SK-N-SH treated with all-trans-retinoic acid at 6 μM for 48 hours (cell line): ENCODE measurements at regions not wholly inside any gene's neighbourhood (a gene's known extent, or its start where the extent isn't known, plus 50 kb on each side); places are given as distances from the start of the nearest gene placed in this dataset.

Source experiments
- ATAC-seq: fragments of 200-7000 bp; cut with Tn5 transposase; 3 replicates; pipeline ENCODE4 v1.9.1; 2020; ENCODE audit warnings: mild to moderate bottlenecking, moderate library complexity
- ARNTL ChIP-seq: fragments of 450-650 bp; formaldehyde crosslinking; IDR thresholded peaks from 2 replicates; pipeline ENCODE4 v1.5.0; 2020; ENCODE audit warnings: low read depth, mild to moderate bottlenecking, moderate library complexity, borderline replicate concordance
- BACH2 ChIP-seq: fragments of 250-450 bp; sonication (Bioruptor Pico); IDR thresholded peaks from 2 replicates; pipeline ENCODE4 v1.9.0; 2021; ENCODE audit warnings: mild to moderate bottlenecking, borderline replicate concordance
- CSDC2 ChIP-seq: fragments of 250-450 bp; sonication (Bioruptor Pico); IDR thresholded peaks from 2 replicates; pipeline ENCODE4 v1.5.0; 2020; ENCODE audit warnings: mild to moderate bottlenecking, moderate library complexity
- CSRNP3 ChIP-seq: fragments of 250-450 bp; sonication (Bioruptor Pico); IDR thresholded peaks from 2 replicates; pipeline ENCODE4 v1.5.1; 2021; ENCODE audit warnings: mild to moderate bottlenecking, moderate library complexity
- ESRRG ChIP-seq: fragments of 250-450 bp; sonication (Bioruptor Pico); IDR thresholded peaks from 2 replicates; pipeline ENCODE4 v1.6.1; 2021; ENCODE audit warnings: mild to moderate bottlenecking
- GLIS3 ChIP-seq: fragments of 250-450 bp; sonication (Bioruptor Pico); IDR thresholded peaks from 2 replicates; pipeline ENCODE4 v1.5.0; 2020; ENCODE audit warnings: mild to moderate bottlenecking, moderate library complexity
- ISL1 ChIP-seq: fragments of 250-450 bp; sonication (Bioruptor Pico); IDR thresholded peaks from 2 replicates; pipeline ENCODE4 v2.1.2; 2022; ENCODE audit warnings: mild to moderate bottlenecking, moderate library complexity
- OSR1 ChIP-seq: fragments of 250-450 bp; sonication (Bioruptor Pico); IDR thresholded peaks from 2 replicates; pipeline ENCODE4 v1.8.0; 2022; ENCODE audit warnings: moderate library complexity, mild to moderate bottlenecking, inconsistent platforms
- PATZ1 ChIP-seq: fragments of 250-450 bp; sonication (Bioruptor Pico); IDR thresholded peaks from 2 replicates; pipeline ENCODE4 v1.8.0; 2020; ENCODE audit warnings: mild to moderate bottlenecking, moderate library complexity, borderline replicate concordance
- POU6F1 ChIP-seq: fragments of 250-450 bp; sonication (Bioruptor Pico); IDR thresholded peaks from 2 replicates; pipeline ENCODE4 v1.8.0; 2021; ENCODE audit warnings: low read depth, mild to moderate bottlenecking, moderate library complexity, borderline replicate concordance
- PPARA ChIP-seq: fragments of 250-450 bp; sonication (Bioruptor Pico); IDR thresholded peaks from 2 replicates; pipeline ENCODE4 v1.5.0; 2020; ENCODE audit warnings: mild to moderate bottlenecking, borderline replicate concordance
- RARB ChIP-seq: fragments of 250-450 bp; sonication (Bioruptor Pico); IDR thresholded peaks from 2 replicates; pipeline ENCODE4 v1.8.0; 2021; ENCODE audit warnings: mild to moderate bottlenecking, moderate library complexity
- SNAI2 ChIP-seq: fragments of 250-450 bp; sonication (Bioruptor Pico); IDR thresholded peaks from 2 replicates; pipeline ENCODE4 v1.5.0; 2020; ENCODE audit warnings: mild to moderate bottlenecking, moderate library complexity
- TCF4 ChIP-seq: fragments of 250-450 bp; sonication (Bioruptor Pico); IDR thresholded peaks from 2 replicates; pipeline ENCODE4 v1.8.0; 2021; ENCODE audit warnings: mild to moderate bottlenecking, moderate library complexity, borderline replicate concordance
- TOX ChIP-seq: fragments of 250-450 bp; sonication (Bioruptor Pico); IDR thresholded peaks from 2 replicates; pipeline ENCODE4 v1.8.0; 2021; ENCODE audit warnings: mild to moderate bottlenecking, moderate library complexity, borderline replicate concordance
- ZC3H10 ChIP-seq: fragments of 250-450 bp; sonication (Bioruptor Pico); IDR thresholded peaks from 2 replicates; pipeline ENCODE4 v1.5.1; 2021; ENCODE audit warnings: mild to moderate bottlenecking, moderate library complexity
- ZFP3 ChIP-seq: fragments of 250-450 bp; sonication (Bioruptor Pico); IDR thresholded peaks from 2 replicates; pipeline ENCODE4 v1.5.0; 2020; ENCODE audit warnings: mild to moderate bottlenecking, moderate library complexity
- ZFP30 ChIP-seq: fragments of 450-650 bp; formaldehyde crosslinking; IDR thresholded peaks from 2 replicates; pipeline ENCODE4 v1.5.0; 2022; ENCODE audit warnings: mild to moderate bottlenecking, moderate library complexity
- ZNF565 ChIP-seq: fragments of 450-650 bp; formaldehyde crosslinking; conservative IDR thresholded peaks from 2 replicates; pipeline ENCODE4 v1.5.0; 2020; ENCODE audit warnings: low read depth, mild to moderate bottlenecking, moderate library complexity
- ZNF70 ChIP-seq: fragments of 450-650 bp; formaldehyde crosslinking; IDR thresholded peaks from 2 replicates; pipeline ENCODE4 v1.5.0; 2020; ENCODE audit warnings: mild to moderate bottlenecking, moderate library complexity
- ZNF8 ChIP-seq: fragments of 450-650 bp; formaldehyde crosslinking; IDR thresholded peaks from 2 replicates; pipeline ENCODE4 v1.5.0; 2020; ENCODE audit warnings: mild to moderate bottlenecking, moderate library complexity

GRCh38 chr3:110139048-110139447, 801.7 kb upstream of the DPPA4 start:
- ATAC-seq: no peak
- TF ChIP-seq ZNF8 (CRISPR knock-in tag) (no peak), ZC3H10 (no peak), CSDC2 (CRISPR knock-in tag) (no peak), SNAI2 (no peak), PPARA (CRISPR knock-in tag) (no peak), TCF4 (CRISPR knock-in tag) (no peak), PATZ1 (no peak), BACH2 (no peak), POU6F1 (CRISPR knock-in tag) (no peak), ZFP3 (no peak), ISL1 (CRISPR knock-in tag) (no peak), ARNTL (no peak), ESRRG (CRISPR knock-in tag) (no peak), RARB (CRISPR knock-in tag) (no peak), GLIS3 (CRISPR knock-in tag) (no peak), CSRNP3 (no peak), ZNF565 (CRISPR knock-in tag) (no peak), ZFP30 (CRISPR knock-in tag) (no peak)

GRCh38 chr3:110139821-110140220, 802.5 kb upstream of the DPPA4 start:
- no peak for TF ChIP-seq TOX (CRISPR knock-in tag)
- no peak for TF ChIP-seq CSRNP3
- no peak for TF ChIP-seq ZNF70 (CRISPR knock-in tag)
- TF ChIP-seq RARB (CRISPR knock-in tag): no peak
- no peak for TF ChIP-seq ESRRG (CRISPR knock-in tag)
- no peak for TF ChIP-seq ZNF565 (CRISPR knock-in tag)
- TF ChIP-seq TCF4 (CRISPR knock-in tag): no peak
- no peak for TF ChIP-seq PPARA (CRISPR knock-in tag)
- no peak for TF ChIP-seq ZFP30 (CRISPR knock-in tag)
- no peak for TF ChIP-seq PATZ1
- no peak for TF ChIP-seq OSR1
- TF ChIP-seq ZNF8 (CRISPR knock-in tag): no peak
- TF ChIP-seq ISL1 (CRISPR knock-in tag): no peak
- TF ChIP-seq ARNTL: no peak
- no peak for TF ChIP-seq GLIS3 (CRISPR knock-in tag)
- TF ChIP-seq, all 23 proteins: peak for 0
- ATAC-seq: no peak

- TF ChIP-seq TCF4 (CRISPR knock-in tag) (no peak), ZFP30 (CRISPR knock-in tag) (no peak), TOX (CRISPR knock-in tag) (no peak), PPARA (CRISPR knock-in tag) (no peak), ZC3H10 (no peak), GLIS3 (CRISPR knock-in tag) (no peak), POU6F1 (CRISPR knock-in tag) (no peak), ZNF8 (CRISPR knock-in tag) (no peak), OSR1 (no peak), ISL1 (CRISPR knock-in tag) (no peak), ZNF565 (CRISPR knock-in tag) (no peak), ARNTL (no peak), CSRNP3 (no peak), ESRRG (CRISPR knock-in tag) (no peak), SNAI2 (no peak), ZFP3 (no peak), PATZ1 (no peak)
- ATAC-seq: no peak
These were observed 812.4 kb upstream of the DPPA4 start for GRCh38 chr3:110149763-110150162.
